GM19438 (cell line): ENCODE measurements at regions not wholly inside any gene's neighbourhood (a gene's known extent, or its start where the extent isn't known, plus 50 kb on each side); places are given as distances from the start of the nearest gene placed in this dataset.
"Not testable (repeated sequence)": the region's sequence is repeated elsewhere in the genome, so short reads cannot be mapped to it uniquely, and the experiment has no call there.

ENCODE experiments used
- ATAC-seq: cut with Tn5 transposase; IDR thresholded peaks from one replicate; pipeline ENCODE4 v1.9.1; 2021; ENCODE audit warnings: low read depth; ENCODE audit not compliant: unreplicated experiment

- ATAC-seq, result no peak
These were observed 358.7 kb downstream of the BARHL2 start for GRCh38 chr1:90358448-90358847.

DNA sequence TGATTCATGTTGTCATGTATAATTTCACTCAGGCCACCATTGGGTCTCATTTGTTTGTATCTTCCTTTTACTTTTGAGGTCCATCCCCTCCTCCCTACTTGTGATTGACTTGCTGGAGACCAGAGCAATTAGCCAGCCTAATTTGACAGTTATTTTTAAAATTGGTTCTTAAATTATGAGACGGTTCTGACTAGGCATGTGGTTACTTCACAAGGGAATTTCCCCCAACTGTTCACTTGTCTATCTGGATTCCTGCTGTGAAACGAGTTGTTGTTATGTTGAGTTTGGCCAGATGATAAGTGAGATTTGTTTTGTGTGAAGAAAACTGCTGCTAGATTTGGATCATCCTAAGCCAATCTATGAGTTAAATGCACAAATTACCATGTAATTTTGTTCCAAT, 359.1 kb downstream of the BARHL2 start:
- ATAC-seq, result no peak

GRCh38 chr1:90356991-90357390, 360.1 kb downstream of the BARHL2 start:
- ATAC-seq, result no peak

- ATAC-seq, result no peak
These were observed 361.0 kb downstream of the BARHL2 start for GRCh38 chr1:90356101-90356500.

GRCh38 chr1:90354704-90355103, 359.8 kb downstream of the ZNF326 start:
- no peak for ATAC-seq

- ATAC-seq, result no peak
These were observed 356.1 kb downstream of the ZNF326 start for GRCh38 chr1:90351019-90351418.

DNA sequence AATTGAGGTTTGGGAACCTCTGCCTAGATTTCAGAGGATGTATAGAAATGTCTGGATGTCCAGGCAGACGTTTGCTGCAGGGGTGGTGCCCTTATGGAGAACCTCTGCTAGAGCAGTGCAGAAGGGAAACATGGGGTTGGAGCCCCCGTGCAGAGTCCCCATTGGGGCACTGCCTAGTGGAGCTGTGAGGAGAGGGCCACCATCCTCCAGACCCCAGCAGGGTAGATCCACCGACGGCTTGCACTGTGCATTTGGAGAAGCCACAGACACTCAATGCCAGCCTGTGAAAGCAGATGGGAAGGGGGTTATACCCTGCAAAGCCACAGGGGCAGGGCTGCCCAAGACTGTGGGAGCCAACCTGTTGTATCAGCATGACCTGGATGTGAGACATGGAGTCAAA, 354.6 kb downstream of the ZNF326 start:
- no peak for ATAC-seq

DNA sequence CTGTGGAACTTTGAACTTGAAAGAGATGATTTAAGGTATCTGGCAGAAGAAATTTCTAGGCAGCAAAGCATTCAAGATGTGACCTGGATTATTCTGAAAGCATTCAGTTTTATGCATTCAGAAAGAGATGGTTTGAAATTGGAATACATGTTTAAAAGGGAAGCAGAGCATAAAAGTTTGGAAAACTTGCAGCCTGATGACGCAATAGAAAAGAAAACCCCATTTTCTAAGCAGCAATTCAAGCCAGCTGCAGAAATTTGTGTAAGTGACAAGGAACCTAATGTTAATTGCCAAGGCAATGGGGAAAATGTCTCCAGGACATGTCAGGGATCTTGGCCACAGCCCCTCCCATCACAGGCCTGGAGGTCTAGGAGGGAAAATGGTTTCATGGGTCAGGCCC, 354.0 kb downstream of the ZNF326 start:
- no peak for ATAC-seq

- not testable (repeated sequence) for ATAC-seq
These were observed 353.5 kb downstream of the ZNF326 start for GRCh38 chr1:90348459-90348858.

GRCh38 chr1:90347366-90347765, 352.5 kb downstream of the ZNF326 start:
- no peak for ATAC-seq

- no peak for ATAC-seq
These were observed 351.8 kb downstream of the ZNF326 start for GRCh38 chr1:90346757-90347156.

- no peak for ATAC-seq
These were observed 351.4 kb downstream of the ZNF326 start for GRCh38 chr1:90346349-90346748.

GRCh38 chr1:90344963-90345730, 350.2 kb downstream of the ZNF326 start:
- no peak for ATAC-seq

- ATAC-seq, result no peak
These were observed 346.6 kb downstream of the ZNF326 start for GRCh38 chr1:90341516-90341915.

- no peak for ATAC-seq
These were observed 345.7 kb downstream of the ZNF326 start for GRCh38 chr1:90340606-90341005.

GRCh38 chr1:90339811-90340210, 344.9 kb downstream of the ZNF326 start:
- no peak for ATAC-seq

DNA sequence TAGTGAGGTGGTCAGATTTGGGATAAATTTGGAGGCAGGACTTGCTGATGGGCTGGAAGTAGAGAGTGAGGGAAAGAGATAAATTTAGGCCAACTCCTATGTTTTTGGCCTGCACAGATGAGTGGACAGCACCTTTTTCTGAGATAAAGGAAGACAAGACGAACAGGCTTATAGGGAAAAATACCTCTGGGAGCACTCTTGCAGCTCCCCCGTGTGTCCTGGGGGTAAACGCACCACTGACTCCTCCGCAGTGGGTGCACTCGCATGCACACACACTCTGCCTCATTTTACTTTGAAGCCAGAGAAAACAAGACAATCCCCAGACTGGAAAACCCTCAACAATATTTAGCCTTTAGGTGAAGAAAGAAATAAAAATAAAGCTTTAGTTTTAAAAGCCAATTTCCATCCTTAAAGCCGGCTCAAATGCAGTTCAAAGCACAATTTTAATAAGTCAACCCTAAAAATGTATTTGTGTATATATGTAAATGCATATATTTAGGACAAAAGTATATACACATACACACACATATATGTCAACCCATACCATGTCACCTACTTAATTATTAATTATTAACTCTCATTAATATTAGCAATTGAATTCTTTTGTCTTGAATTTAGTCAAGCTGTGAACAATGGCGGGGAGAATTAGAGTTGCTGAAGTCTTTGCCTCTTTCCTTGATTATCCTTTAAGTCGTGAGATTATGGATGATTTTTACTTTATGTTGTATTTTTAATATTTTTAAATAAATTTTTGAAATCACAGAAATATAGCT, 341.8 kb downstream of the ZNF326 start:
- no peak for ATAC-seq

DNA sequence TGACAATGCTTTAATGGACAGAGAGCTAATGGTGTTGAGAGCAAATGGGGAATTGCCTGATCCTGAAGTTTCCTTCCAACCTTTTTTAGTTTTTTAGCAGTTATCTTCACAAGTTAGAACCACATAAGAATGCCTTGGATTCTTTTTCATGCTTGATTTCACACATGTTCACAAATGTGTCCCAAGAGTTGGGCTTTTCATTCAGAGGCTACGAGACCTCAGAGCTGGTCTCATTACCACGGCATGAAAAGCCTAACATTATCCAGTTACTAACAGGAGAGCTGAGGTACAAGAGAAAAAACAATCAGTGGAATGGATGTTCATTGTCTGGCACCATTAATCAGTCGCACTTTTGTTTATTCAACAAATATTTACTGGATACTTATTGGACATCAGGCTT, 340.6 kb downstream of the ZNF326 start:
- no peak for ATAC-seq

DNA sequence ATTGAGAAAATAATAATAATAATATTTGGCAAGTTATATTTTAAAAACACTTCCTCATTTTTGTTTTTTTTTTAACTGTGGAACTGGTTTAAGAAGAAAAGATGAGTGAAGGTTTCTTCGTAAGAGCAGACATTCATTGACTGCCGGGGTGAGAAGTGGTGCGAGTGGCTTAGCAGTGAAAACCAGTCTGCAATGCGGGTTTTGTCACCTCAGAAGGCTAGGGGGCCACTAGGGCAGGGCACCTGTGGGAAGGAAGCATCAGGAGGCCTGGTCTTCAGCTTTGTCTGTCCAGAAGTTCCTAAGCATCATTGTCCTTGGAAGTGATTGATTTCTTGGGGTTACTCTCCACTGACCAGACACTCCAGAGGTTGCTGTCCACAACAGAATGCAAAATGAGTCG, 339.2 kb downstream of the ZNF326 start:
- no peak for ATAC-seq

DNA sequence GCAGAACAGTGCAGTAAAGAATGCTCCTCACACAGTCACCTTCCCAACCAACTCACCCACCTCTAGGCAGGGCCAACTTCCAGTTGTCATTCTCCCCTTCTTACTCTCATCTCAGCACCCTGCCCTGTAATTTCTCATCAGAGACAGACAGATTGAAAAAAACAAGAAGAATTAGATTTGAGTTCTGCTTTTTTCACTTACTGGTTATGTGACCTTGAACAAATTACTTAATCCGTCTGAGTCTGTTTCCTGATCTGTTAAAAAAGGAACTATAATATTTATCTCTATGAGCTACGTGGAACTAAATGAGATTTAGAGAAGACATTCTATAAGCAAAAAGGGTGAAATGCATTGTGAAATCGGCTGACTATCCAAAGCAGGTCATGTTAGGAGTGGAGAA, 330.3 kb downstream of the ZNF326 start:
- no peak for ATAC-seq

DNA sequence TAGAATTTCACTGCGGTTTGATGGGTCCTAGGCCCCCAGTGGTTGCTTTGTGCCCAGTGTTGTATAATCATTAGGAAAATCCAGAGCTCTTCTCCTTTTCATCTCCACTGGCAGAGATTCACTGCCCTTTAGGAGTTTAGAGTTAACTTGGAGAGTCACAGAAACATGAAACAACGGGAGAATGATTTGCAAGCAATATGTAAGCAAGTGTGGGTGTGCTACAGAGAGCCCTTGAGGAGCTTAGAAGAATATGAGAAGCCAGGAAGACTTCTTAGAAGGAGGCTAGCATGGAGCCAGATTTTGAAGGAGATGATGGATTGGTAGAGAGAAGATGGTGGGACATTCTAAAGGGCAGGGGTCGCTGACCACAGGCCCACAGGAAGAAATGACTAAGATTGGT, 327.3 kb downstream of the ZNF326 start:
- no peak for ATAC-seq

DNA sequence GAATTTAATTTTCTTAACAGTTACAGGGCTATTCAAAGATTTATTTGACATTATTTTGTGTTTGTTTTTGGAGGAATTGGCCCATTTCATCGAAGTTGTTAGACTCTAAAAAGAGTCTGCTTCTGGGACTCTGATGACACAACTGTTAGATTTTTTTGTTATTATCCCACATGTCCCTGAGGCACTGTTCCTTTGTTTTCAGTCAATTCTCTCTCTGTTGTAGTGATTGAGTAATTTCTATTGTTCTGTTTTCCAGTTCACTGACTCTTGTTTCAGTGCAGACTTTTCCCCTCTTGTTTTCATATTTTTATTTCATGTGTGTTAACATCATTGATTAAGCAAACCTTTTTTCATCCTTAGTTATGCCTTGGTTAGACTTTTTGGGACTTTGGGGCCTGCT, 325.0 kb downstream of the ZNF326 start:
- ATAC-seq, result no peak
